ENCODE measurements at regions not wholly inside any gene's neighbourhood (a gene's known extent, or its start where the extent isn't known, plus 50 kb on each side); places are given as distances from the start of the nearest gene placed in this dataset. TPM values are rescaled to one million over a fixed set of nuclear protein-coding genes. Genes with fewer than 3 reads are reported as not detected.

DNA sequence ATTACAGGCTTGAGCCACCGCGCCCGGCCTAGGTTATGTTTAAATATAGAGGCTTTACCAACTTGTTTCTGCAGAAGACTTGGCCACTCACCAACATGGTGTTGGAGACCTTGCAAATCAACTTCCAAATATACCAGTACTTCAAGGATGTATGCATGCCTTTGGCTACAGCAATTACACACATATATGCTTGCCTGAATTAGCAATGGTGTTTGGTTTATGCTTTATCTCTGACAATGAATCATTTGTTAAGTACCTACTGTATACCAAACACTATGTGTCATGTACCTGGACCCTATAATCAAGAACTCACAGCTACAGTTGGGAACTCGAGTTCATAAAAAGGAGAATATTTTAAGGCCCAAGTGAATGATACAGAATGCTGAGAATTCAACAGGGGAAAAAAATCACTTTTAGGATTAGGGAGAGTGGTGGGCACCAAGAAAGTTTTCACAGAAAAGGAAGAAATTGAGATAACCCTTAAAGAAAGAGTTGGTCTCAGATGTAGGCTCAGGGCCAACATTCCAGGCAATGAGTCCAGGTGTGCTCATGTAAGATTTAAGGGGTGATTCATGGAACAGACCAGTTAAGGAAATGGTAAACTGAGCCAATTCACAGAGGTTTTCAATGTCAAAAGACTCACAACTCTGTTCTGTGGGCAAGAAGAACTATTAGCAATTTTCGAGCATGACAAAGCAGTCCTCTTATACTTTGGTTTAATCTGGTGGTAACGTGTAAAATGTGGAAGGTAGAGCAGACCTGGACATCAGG is 98.9 kb downstream of the BCOR start:
- TF ChIP-seq CTCF (conservative IDR thresholded peaks at IDR 0.05): no peak
- H3K27me3 Mint-ChIP-seq (ENCODE audit: insufficient read depth): peaks cover 16% of the 10 kb centered on the region
- H3K36me3 Mint-ChIP-seq (ENCODE audit: low read depth): no peaks in the 10 kb centered on the region
- no peak overlapping the region for H3K4me3 Mint-ChIP-seq
- DNase-seq: no peak
- peaks cover 11% of the 10 kb centered on the region for H3K9me3 Mint-ChIP-seq
- H3K27ac ChIP-seq (ENCODE audit: low read depth, low read length): no peak overlapping the region
- H3K4me1 ChIP-seq (ENCODE audit: control insufficient read depth, insufficient read depth, low read length): peaks cover 6% of the 10 kb centered on the region
- H3K4me3 ChIP-seq (ENCODE audit: low read length): no peak overlapping the region
- H3K27ac Mint-ChIP-seq: no peak overlapping the region
- H3K4me1 Mint-ChIP-seq: peaks cover 14% of the 10 kb centered on the region
- H3K27me3 ChIP-seq (ENCODE audit: control insufficient read depth, insufficient read depth, low read length, poor library complexity, severe bottlenecking): no peaks in the 10 kb centered on the region
- H3K9ac ChIP-seq (ENCODE audit: extremely low read depth, low read length, poor library complexity, severe bottlenecking): no peak overlapping the region
- WGBS, 2 experiments (ENCODE audit: insufficient coverage in 1 of 2, insufficient read length in 1 of 2): 94 to 100% methylated on average over 2 to 6 of the region's 6 CpGs
- no peaks in the 10 kb centered on the region for H3K36me3 ChIP-seq (ENCODE audit: control insufficient read depth, insufficient read depth, low read length)
- no peaks in the 10 kb centered on the region for H3K9me3 ChIP-seq (ENCODE audit: control insufficient read depth, low read length)

Small RNA genes in the stretch of these regions (microRNA-seq; reads per million reads assigned to microRNA genes)
- gene MIR1587 (ENCODE audit: borderline microRNAs expressed): not detected
- gene MIR3937 (ENCODE audit: borderline microRNAs expressed): 0.59 reads per million

Measured in endodermal cell (in vitro differentiated cells).